Right lobe of liver (tissue), 6 donors: ENCODE measurements at regions not wholly inside any gene's neighbourhood (a gene's known extent, or its start where the extent isn't known, plus 50 kb on each side); places are given as distances from the start of the nearest gene placed in this dataset.
"Not testable (repeated sequence)": the region's sequence is repeated elsewhere in the genome, so short reads cannot be mapped to it uniquely, and the experiment has no call there.

Experiments used
- ATAC-seq, 4 donors: fragments of 200-7000 bp; cut with Tn5 transposase; one replicate each; pipeline ENCODE4 v1.9.1; 2020; ENCODE audit warnings: mild to moderate bottlenecking in 4 of 4, moderate library complexity in 4 of 4
- DNase-seq, 3 donors: peaks; one replicate each; pipeline ENCODE4 v3.0.0-alpha.2; 2020
- H3K27ac ChIP-seq, 3 donors: fragments of 200-600 bp; one replicate each; pipeline ENCODE4 v1.8.0; 2022
- H3K27me3 ChIP-seq, 2 donors: fragments of 200-600 bp; one replicate each; pipeline ENCODE4 v1.8.0; 2022
- H3K36me3 ChIP-seq, 4 donors: fragments of 200-600 bp; sonication (generic) in 1 of 4; one replicate each; pipeline versions ENCODE4 v1.5.1 to v1.8.0; 2017 to 2022; ENCODE audit warnings: control low read depth in 1 of 4
- H3K4me1 ChIP-seq, 4 donors: fragments of 200-600 bp; sonication (generic) in 1 of 4; one replicate each; pipeline versions ENCODE4 v1.5.1 to v1.8.0; 2017 to 2022; ENCODE audit warnings: control low read depth in 1 of 4
- H3K4me3 ChIP-seq, 3 donors: fragments of 200-600 bp; one replicate each; pipeline ENCODE4 v1.8.0; 2022
- H3K9me3 ChIP-seq, 4 donors: fragments of 200-600 bp; sonication (generic) in 1 of 4; one replicate each; pipeline versions ENCODE4 v1.5.1 to v1.8.0; 2017 to 2022; ENCODE audit warnings: control low read depth in 1 of 4
- CTCF ChIP-seq, 4 donors: fragments of 200-600 bp in 3 of 4; fragments of 450-650 bp in 1 of 4; IDR thresholded peaks; one replicate each; pipeline versions ENCODE4 v1.5.1 to v1.8.0; 2016 to 2022; ENCODE audit warnings: antibody characterized with exemption in 4 of 4, mild to moderate bottlenecking in 2 of 4
- POLR2A ChIP-seq: fragments of 450-650 bp; IDR thresholded peaks from one replicate; pipeline ENCODE4 v1.6.1; 2017; ENCODE audit warnings: antibody characterized with exemption, mild to moderate bottlenecking
- WGBS: methylation state at CpG from one replicate; pipeline ENCODE4 v1.1.6; 2018; ENCODE audit warnings: low coverage, low lambda C conversion rate; ENCODE audit not compliant: insufficient coverage; ENCODE audit errors: missing lambda C conversion rate; 5-methylcytosine and 5-hydroxymethylcytosine counted together
- intact Hi-C, 2 donors: fragments of 100-400 bp; cut with DNase I; formaldehyde crosslinking; loops; one replicate each; pipeline versions ENCODE4 v1.11.2 to v1.14.1; 2022
- donor health status: DM: no; HTN: yes; CAD: no.
- donor health status: DM: no; HTN: no; CAD: no.
- donor health status: DM: no; HTN: no; CAD: no.
- donor health status: DM: no; HTN: yes; CAD: no.
- donor health status: DM: no; HTN: yes; CAD: no.

DNA sequence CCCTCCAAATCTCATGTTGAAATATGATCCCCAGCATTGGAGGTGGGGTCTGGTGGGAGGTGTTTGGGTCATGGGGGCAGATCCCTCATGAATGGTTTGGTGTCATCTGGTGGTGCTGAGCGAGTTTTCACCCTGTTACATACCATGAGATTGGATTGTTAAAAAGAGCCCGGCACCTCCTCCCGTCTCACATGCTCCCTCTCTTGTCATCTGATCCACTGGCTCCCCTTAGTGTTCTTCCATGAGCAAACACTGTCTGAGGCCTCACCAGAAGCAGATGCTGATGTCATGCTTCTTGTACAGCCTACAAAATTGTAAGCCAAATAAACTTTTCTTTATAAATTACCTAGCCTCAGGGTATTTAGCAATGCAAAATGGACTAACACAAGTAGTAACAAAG lies 405.0 kb upstream of the SLC39A10 start:
- Histone ChIP-seq H3K4me3 (no peak overlapping the region), H3K27ac (no peak overlapping the region), H3K36me3 (no peaks in the 10 kb centered on the region), H3K4me1 (no peaks in the 10 kb centered on the region), H3K9me3 (peaks cover 0 to 9% (median 0%) of the 10 kb centered on the region in 4 donors), H3K27me3 (no peaks in the 10 kb centered on the region)
- no peak for DNase-seq
- TF ChIP-seq POLR2A: no peak
- no peak for TF ChIP-seq CTCF (IDR thresholded peaks at IDR 0.05)
- intact Hi-C loops: no loop called here
- WGBS: 76% methylated on average over 3 of the region's 3 CpGs
- no peak for ATAC-seq

DNA sequence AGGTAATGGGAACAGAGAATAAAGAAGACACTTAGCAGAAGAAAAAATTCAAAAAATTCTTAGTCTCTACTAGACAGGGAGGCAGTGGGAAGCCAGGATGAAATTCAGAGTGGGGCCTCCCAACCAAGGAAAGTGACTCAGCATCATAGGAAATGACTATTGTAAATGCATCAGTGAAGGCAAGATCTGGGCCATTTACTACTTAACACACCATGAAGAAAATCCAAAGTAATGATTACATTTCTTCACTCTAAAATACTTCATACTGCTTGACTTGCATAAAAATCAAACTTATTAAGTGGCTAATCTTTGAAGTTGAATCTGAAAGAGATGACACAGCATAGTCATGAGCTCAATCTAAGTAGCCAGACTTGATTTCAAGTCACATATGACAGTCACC lies 405.8 kb upstream of the SLC39A10 start:
- Histone ChIP-seq H3K36me3 (no peaks in the 10 kb centered on the region), H3K9me3 (peaks cover 0 to 9% (median 0%) of the 10 kb centered on the region in 4 donors), H3K27me3 (no peaks in the 10 kb centered on the region), H3K27ac (no peak overlapping the region), H3K4me3 (no peak overlapping the region), H3K4me1 (no peaks in the 10 kb centered on the region)
- no peak for DNase-seq
- no peak for ATAC-seq
- TF ChIP-seq CTCF (IDR thresholded peaks at IDR 0.05): no peak
- TF ChIP-seq POLR2A: no peak
- intact Hi-C loops: no loop called here

- TF ChIP-seq POLR2A: no peak
- no peak for TF ChIP-seq CTCF (IDR thresholded peaks at IDR 0.05)
- H3K9me3 ChIP-seq: no peaks in the 10 kb centered on the region
- no peak overlapping the region for H3K4me3 ChIP-seq
- intact Hi-C loops: no loop called here
- H3K27me3 ChIP-seq: no peaks in the 10 kb centered on the region
- ATAC-seq (no peak), DNase-seq (no peak)
- no peak overlapping the region for H3K27ac ChIP-seq
- WGBS: 29% methylated on average over 3 of the region's 3 CpGs
- no peaks in the 10 kb centered on the region for H3K4me1 ChIP-seq
- H3K36me3 ChIP-seq: no peaks in the 10 kb centered on the region
Measured at GRCh38 chr2:195238826-195239225, 418.2 kb upstream of the SLC39A10 start.

DNA sequence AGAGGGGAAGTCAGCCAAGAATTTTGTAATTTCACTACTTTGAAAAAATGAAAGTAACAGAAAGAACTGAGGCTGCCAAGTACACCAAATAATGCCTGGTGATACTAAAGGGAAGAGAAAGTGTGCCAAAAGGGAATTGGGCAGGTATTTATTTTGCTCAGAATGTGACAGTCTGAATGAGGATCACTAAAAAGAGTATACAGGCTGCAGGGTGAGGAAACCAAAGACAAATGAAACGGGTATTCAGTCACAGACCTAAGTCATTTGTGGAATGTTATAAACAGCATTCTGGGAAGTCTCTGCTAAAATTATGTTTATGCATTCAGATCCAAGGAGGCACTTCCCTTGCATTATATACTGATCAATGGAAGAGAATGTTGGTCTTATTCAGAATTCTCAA lies 418.6 kb upstream of the SLC39A10 start:
- WGBS: 20% methylated on average over 1 of the region's 1 CpG
- DNase-seq (no peak), ATAC-seq (no peak)
- Histone ChIP-seq H3K9me3 (no peaks in the 10 kb centered on the region), H3K4me3 (no peak overlapping the region), H3K27me3 (no peaks in the 10 kb centered on the region), H3K36me3 (no peaks in the 10 kb centered on the region), H3K4me1 (no peaks in the 10 kb centered on the region), H3K27ac (no peak overlapping the region)
- no peak for TF ChIP-seq POLR2A
- no peak for TF ChIP-seq CTCF (IDR thresholded peaks at IDR 0.05)
- intact Hi-C loops: no loop called here

- DNase-seq: not testable (repeated sequence)
Measured at GRCh38 chr2:195228547-195228946, 428.5 kb upstream of the SLC39A10 start.

More at GRCh38 chr2:195228547-195228946, 428.5 kb upstream of the SLC39A10 start:
- H3K27ac ChIP-seq, H3K4me1 ChIP-seq, intact Hi-C loops, H3K9me3 ChIP-seq, H3K36me3 ChIP-seq, H3K27me3 ChIP-seq, ATAC-seq, H3K4me3 ChIP-seq: not testable (repeated sequence)
- WGBS: no CpG with 5 or more reads among the region's 20 CpGs
